ENCODE measurements at regions not wholly inside any gene's neighbourhood (a gene's known extent, or its start where the extent isn't known, plus 50 kb on each side); places are given as distances from the start of the nearest gene placed in this dataset.
"Not testable (repeated sequence)": the region's sequence is repeated elsewhere in the genome, so short reads cannot be mapped to it uniquely, and the experiment has no call there.

DNA sequence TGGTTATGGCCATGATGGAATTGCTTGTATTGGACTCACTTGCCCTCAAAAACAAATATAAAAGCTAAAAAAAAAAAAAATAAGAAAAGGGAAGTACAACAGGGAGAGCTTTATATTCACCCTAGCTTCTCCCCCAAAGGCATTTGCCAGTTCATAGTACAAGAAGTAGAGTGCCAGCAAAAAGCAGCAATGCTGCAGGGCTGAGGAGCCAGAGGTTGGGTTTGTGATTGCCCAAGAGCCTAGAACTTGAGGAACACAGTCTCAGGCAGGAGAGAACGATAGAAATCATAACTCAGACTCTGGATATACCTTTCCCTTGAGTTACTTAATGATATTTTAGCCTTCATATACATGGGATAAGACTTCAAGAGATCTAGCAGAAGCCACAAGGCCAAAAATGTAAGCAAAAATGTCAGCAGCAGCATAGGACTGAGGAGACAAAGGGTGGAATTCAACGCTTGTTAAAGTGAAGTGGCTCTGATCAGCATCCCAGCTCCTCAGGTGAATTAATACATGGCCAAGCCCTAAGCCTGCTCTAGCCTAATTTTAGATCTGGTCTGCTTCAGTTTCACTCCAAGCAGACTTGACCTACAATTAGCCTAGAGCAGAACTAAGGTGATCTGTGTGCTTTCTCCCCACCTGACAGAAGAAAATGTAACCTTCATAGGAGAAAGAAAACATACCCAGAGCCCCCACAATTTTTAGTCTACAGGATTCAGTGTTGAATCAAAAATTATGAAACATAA lies 172.8 kb upstream of the PLGLB1 start:
- CTCF ChIA-PET; H3K4me3 Mint-ChIP-seq; ATAC-seq (ENCODE audit: low read depth); POLR2A ChIA-PET; H3K4me3 ChIP-seq (ENCODE audit: control extremely low read depth in 1 of 5, extremely low read depth in 1 of 5, insufficient read depth in 1 of 5, low read depth in 2 of 5, low read length in 4 of 5); H3K27ac ChIP-seq (ENCODE audit: low read length in 2 of 2); intact Hi-C loops (cut with micrococcal nuclease); H3K27ac Mint-ChIP-seq; H3K27me3 Mint-ChIP-seq; H3K4me1 Mint-ChIP-seq; H3K36me3 ChIP-seq (replicated peaks in 1 of 2; ENCODE audit: control extremely low read depth in 1 of 2, control insufficient read depth in 1 of 2, extremely low read depth in 1 of 2, insufficient read depth in 2 of 2, low read length in 1 of 2); H3K9me3 ChIP-seq (ENCODE audit: control extremely low read depth in 1 of 3, control insufficient read depth in 2 of 3, insufficient read depth in 1 of 3, low read length in 2 of 3); H2AFZ ChIP-seq (ENCODE audit: insufficient read depth, low read depth, low read length, poor library complexity, severe bottlenecking); H3K4me1 ChIP-seq (ENCODE audit: control insufficient read depth in 2 of 2, insufficient read depth in 2 of 2, low read length in 2 of 2); H3K9ac ChIP-seq (ENCODE audit: low read length); H4K20me1 ChIP-seq (ENCODE audit: control insufficient read depth, insufficient read depth, low read length, poor library complexity, severe bottlenecking); DNase-seq; H3K27me3 ChIP-seq (replicated peaks in 1 of 4; ENCODE audit: control extremely low read depth in 1 of 4, control insufficient read depth in 3 of 4, insufficient read depth in 4 of 4, low read length in 3 of 4); H3K9me3 Mint-ChIP-seq (ENCODE audit: insufficient read depth); H3K79me2 ChIP-seq (ENCODE audit: control insufficient read depth, insufficient read depth, low read length); H3K4me2 ChIP-seq (replicated peaks; ENCODE audit: low read depth, low read length, poor library complexity, severe bottlenecking): not testable (repeated sequence)
- no CpG with 5 or more reads among the region's 2 CpGs for WGBS (ENCODE audit: insufficient coverage)

DNA sequence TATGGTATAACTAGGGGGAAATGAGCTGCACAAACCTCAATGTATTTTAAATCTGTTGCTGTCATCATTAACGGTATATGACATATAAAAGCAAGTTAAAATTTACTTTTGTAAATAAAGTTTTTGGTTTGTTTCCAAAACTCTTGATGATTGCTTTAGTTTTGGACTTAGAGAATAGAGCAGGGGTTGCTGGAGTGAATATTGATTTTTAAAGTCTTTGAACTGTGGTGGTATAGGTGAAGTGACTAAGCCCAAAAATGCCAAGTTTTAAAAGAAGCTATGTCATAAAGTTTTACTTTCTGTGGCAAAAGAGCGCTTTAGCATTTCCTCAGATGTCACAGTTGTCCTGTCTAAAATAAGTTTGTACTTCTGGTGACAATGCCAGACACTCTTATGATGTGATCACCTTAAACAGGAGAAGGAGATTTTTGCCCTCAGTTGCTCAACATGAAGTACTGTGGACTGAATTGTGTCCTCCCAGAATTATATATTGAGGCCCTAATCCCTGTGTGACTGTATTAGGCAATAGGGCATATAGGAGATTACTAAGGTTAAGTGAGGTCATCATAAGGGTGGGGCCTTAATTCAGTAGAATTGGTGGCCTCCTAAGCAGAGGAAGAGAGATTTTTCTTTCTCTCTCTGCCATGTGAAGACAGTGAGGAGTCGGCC lies 175.2 kb upstream of the PLGLB1 start:
- WGBS (ENCODE audit: insufficient coverage), result no CpG with 5 or more reads among the region's 3 CpGs
- H3K4me3 Mint-ChIP-seq; H3K4me2 ChIP-seq (replicated peaks; ENCODE audit: low read depth, low read length, poor library complexity, severe bottlenecking); H3K36me3 ChIP-seq (replicated peaks in 1 of 2; ENCODE audit: control extremely low read depth in 1 of 2, control insufficient read depth in 1 of 2, extremely low read depth in 1 of 2, insufficient read depth in 2 of 2, low read length in 1 of 2); intact Hi-C loops (cut with micrococcal nuclease); H3K9ac ChIP-seq (ENCODE audit: low read length); H3K9me3 Mint-ChIP-seq (ENCODE audit: insufficient read depth); H3K4me3 ChIP-seq (ENCODE audit: control extremely low read depth in 1 of 5, extremely low read depth in 1 of 5, insufficient read depth in 1 of 5, low read depth in 2 of 5, low read length in 4 of 5); H3K4me1 Mint-ChIP-seq; H2AFZ ChIP-seq (ENCODE audit: insufficient read depth, low read depth, low read length, poor library complexity, severe bottlenecking); ATAC-seq (ENCODE audit: low read depth); H3K79me2 ChIP-seq (ENCODE audit: control insufficient read depth, insufficient read depth, low read length); H3K27ac Mint-ChIP-seq; H3K27ac ChIP-seq (ENCODE audit: low read length in 2 of 2); H3K9me3 ChIP-seq (ENCODE audit: control extremely low read depth in 1 of 3, control insufficient read depth in 2 of 3, insufficient read depth in 1 of 3, low read length in 2 of 3); H3K27me3 ChIP-seq (replicated peaks in 1 of 4; ENCODE audit: control extremely low read depth in 1 of 4, control insufficient read depth in 3 of 4, insufficient read depth in 4 of 4, low read length in 3 of 4); H3K4me1 ChIP-seq (ENCODE audit: control insufficient read depth in 2 of 2, insufficient read depth in 2 of 2, low read length in 2 of 2); H4K20me1 ChIP-seq (ENCODE audit: control insufficient read depth, insufficient read depth, low read length, poor library complexity, severe bottlenecking); CTCF ChIA-PET; H3K27me3 Mint-ChIP-seq; POLR2A ChIA-PET; DNase-seq: not testable (repeated sequence)

DNA sequence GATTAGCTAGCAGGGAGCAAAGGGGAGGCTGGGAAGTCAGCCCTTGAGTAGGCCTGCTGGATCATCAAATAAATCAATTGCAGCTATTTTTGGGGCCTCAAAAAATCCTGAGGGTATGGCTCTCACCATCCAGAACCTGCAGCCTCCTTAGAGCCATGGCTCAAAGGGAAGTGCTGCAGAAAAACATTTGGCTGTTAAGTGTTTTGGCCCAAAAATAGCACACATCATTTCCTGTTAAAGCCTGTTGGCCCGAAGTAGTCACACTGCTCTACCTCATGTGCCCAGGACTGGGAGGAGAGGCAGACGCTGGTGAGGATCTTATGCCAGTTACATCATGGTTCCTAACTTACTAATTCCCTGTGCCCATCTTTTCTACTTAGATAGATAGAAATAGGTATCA lies 176.8 kb upstream of the PLGLB1 start:
- DNase-seq; H3K27me3 ChIP-seq (replicated peaks in 1 of 4; ENCODE audit: control extremely low read depth in 1 of 4, control insufficient read depth in 3 of 4, insufficient read depth in 4 of 4, low read length in 3 of 4); intact Hi-C loops (cut with micrococcal nuclease); H3K4me2 ChIP-seq (replicated peaks; ENCODE audit: low read depth, low read length, poor library complexity, severe bottlenecking); H3K9me3 Mint-ChIP-seq (ENCODE audit: insufficient read depth); H3K9ac ChIP-seq (ENCODE audit: low read length); H3K4me1 Mint-ChIP-seq; H3K27ac Mint-ChIP-seq; H3K27ac ChIP-seq (ENCODE audit: low read length in 2 of 2); ATAC-seq (ENCODE audit: low read depth); CTCF ChIA-PET; H3K79me2 ChIP-seq (ENCODE audit: control insufficient read depth, insufficient read depth, low read length); H4K20me1 ChIP-seq (ENCODE audit: control insufficient read depth, insufficient read depth, low read length, poor library complexity, severe bottlenecking); H2AFZ ChIP-seq (ENCODE audit: insufficient read depth, low read depth, low read length, poor library complexity, severe bottlenecking); H3K4me1 ChIP-seq (ENCODE audit: control insufficient read depth in 2 of 2, insufficient read depth in 2 of 2, low read length in 2 of 2); H3K4me3 ChIP-seq (ENCODE audit: control extremely low read depth in 1 of 5, extremely low read depth in 1 of 5, insufficient read depth in 1 of 5, low read depth in 2 of 5, low read length in 4 of 5); POLR2A ChIA-PET; H3K9me3 ChIP-seq (ENCODE audit: control extremely low read depth in 1 of 3, control insufficient read depth in 2 of 3, insufficient read depth in 1 of 3, low read length in 2 of 3); H3K36me3 ChIP-seq (replicated peaks in 1 of 2; ENCODE audit: control extremely low read depth in 1 of 2, control insufficient read depth in 1 of 2, extremely low read depth in 1 of 2, insufficient read depth in 2 of 2, low read length in 1 of 2); H3K27me3 Mint-ChIP-seq; H3K4me3 Mint-ChIP-seq: not testable (repeated sequence)
- WGBS (ENCODE audit: insufficient coverage), result no CpG with 5 or more reads among the region's 2 CpGs

DNA sequence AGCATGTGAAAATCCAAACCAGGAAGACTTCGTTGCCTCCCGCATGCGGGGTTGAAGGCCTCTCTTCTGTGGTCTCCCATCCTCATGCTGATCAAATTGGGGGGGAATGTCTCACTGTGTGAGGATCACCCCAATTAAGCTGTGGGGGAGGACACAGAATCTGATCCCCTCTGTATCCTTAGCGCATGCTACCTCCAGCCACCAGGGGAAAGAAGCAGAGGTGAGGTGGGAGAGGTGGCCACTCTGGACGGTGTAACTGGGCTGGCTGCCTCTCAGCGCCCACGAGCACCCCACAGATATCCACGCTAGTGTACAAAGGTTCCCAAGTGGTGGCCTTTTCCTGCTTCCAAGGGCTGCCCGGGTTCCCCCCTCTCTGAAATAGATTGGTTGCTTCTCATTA lies 177.6 kb upstream of the PLGLB1 start:
- DNase-seq; H3K4me3 ChIP-seq (ENCODE audit: control extremely low read depth in 1 of 5, extremely low read depth in 1 of 5, insufficient read depth in 1 of 5, low read depth in 2 of 5, low read length in 4 of 5); H3K27ac Mint-ChIP-seq; CTCF ChIA-PET; H3K4me2 ChIP-seq (replicated peaks; ENCODE audit: low read depth, low read length, poor library complexity, severe bottlenecking); H3K36me3 ChIP-seq (replicated peaks in 1 of 2; ENCODE audit: control extremely low read depth in 1 of 2, control insufficient read depth in 1 of 2, extremely low read depth in 1 of 2, insufficient read depth in 2 of 2, low read length in 1 of 2); H3K9me3 Mint-ChIP-seq (ENCODE audit: insufficient read depth); H3K4me1 Mint-ChIP-seq; intact Hi-C loops (cut with micrococcal nuclease); H3K9me3 ChIP-seq (ENCODE audit: control extremely low read depth in 1 of 3, control insufficient read depth in 2 of 3, insufficient read depth in 1 of 3, low read length in 2 of 3); H3K27me3 ChIP-seq (replicated peaks in 1 of 4; ENCODE audit: control extremely low read depth in 1 of 4, control insufficient read depth in 3 of 4, insufficient read depth in 4 of 4, low read length in 3 of 4); POLR2A ChIA-PET; H3K9ac ChIP-seq (ENCODE audit: low read length); H3K79me2 ChIP-seq (ENCODE audit: control insufficient read depth, insufficient read depth, low read length); H4K20me1 ChIP-seq (ENCODE audit: control insufficient read depth, insufficient read depth, low read length, poor library complexity, severe bottlenecking); H3K4me1 ChIP-seq (ENCODE audit: control insufficient read depth in 2 of 2, insufficient read depth in 2 of 2, low read length in 2 of 2); H3K27me3 Mint-ChIP-seq; H3K27ac ChIP-seq (ENCODE audit: low read length in 2 of 2); H3K4me3 Mint-ChIP-seq; ATAC-seq (ENCODE audit: low read depth); H2AFZ ChIP-seq (ENCODE audit: insufficient read depth, low read depth, low read length, poor library complexity, severe bottlenecking): not testable (repeated sequence)
- WGBS (ENCODE audit: insufficient coverage), result no CpG with 5 or more reads among the region's 9 CpGs
